ENCODE measurements at regions not wholly inside any gene's neighbourhood (a gene's known extent, or its start where the extent isn't known, plus 50 kb on each side); places are given as distances from the start of the nearest gene placed in this dataset.

DNA sequence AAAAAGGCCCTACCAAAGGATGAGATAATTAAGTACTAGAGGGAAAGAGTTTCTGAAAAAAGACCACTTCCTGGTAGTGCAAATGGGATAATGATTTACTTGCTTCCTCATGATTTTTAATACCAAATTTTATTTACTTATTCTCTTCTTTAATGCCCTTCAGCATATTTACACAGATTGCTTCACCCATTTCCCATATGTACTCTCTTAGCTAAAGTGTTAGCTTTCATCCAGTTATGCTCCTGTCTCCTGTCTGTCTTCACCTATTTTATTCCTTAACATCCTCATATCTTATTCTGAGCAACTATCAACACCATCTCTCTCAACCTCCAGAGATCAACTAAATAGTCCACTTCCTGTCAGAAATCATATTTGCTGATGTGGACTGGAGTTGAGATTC, 183.2 kb upstream of the HS3ST1 start:
- H2BK15ac ChIP-seq (ENCODE audit: low read depth, low read length): no peak overlapping the region
- no peak overlapping the region for H3K4me2 ChIP-seq (ENCODE audit: low read depth, low read length)
- no peaks in the 10 kb centered on the region for H4K20me1 ChIP-seq (ENCODE audit: insufficient read depth, low read length)
- intact Hi-C loops (cut with micrococcal nuclease) (no loop called here), in situ Hi-C loops (cut with MboI; ENCODE audit: low sequenced_read_pairs) (no loop called here), dilution Hi-C loops (cut with HindIII; ENCODE audit: low sequenced_read_pairs, unreplicated experiment) (no loop called here)
- H4K5ac ChIP-seq (ENCODE audit: low read depth, low read length): no peak overlapping the region
- no peaks in the 10 kb centered on the region for H3K36me3 ChIP-seq (ENCODE audit: control insufficient read depth, insufficient read depth, low read length)
- no TSS peak for BruUV-seq (replicated peaks)
- ChIA-PET POLR2A (ENCODE audit: unreplicated experiment) (no interaction called here), CTCF (interaction anchor here (1.1 kb wide), 1 partner anchor 12 kb away, joined by 3 read pairs; no protein-coding TSS in a partner anchor)
- H2BK20ac ChIP-seq (ENCODE audit: low read depth, low read length): no peak overlapping the region
- no peak overlapping the region for H4K91ac ChIP-seq (ENCODE audit: insufficient read depth, low read depth, low read length)
- ATAC-seq (ENCODE audit: low read depth) (no peak), DNase-seq (no peak)
- H3K79me1 ChIP-seq (ENCODE audit: low read depth in 1 of 2, low read length in 2 of 2): no peaks in the 10 kb centered on the region
- no peaks in the 10 kb centered on the region; the same call in 1 of the 2 replicates for H3K9me1 ChIP-seq (ENCODE audit: insufficient read depth, low read length)
- no peak overlapping the region for H2AFZ ChIP-seq (replicated peaks; ENCODE audit: low read length, poor library complexity)
- no peak overlapping the region for H2AK9ac ChIP-seq (replicated peaks; ENCODE audit: low read depth, low read length, poor library complexity)
- H3K56ac ChIP-seq (ENCODE audit: extremely low read depth, insufficient read depth, low read length): no peak overlapping the region
- H3K27ac ChIP-seq (ENCODE audit: insufficient read depth, low read length): no peak overlapping the region
- no peak overlapping the region for H2AK5ac ChIP-seq (ENCODE audit: low read depth, low read length)
- H3K23ac ChIP-seq (ENCODE audit: low read depth, low read length): no peak overlapping the region
- H3K18ac ChIP-seq (ENCODE audit: low read depth, low read length): no peak overlapping the region
- H3K4ac ChIP-seq (ENCODE audit: low read depth, low read length): no peak overlapping the region
- TF ChIP-seq POLR2A (IDR thresholded peaks at IDR 0.05; ENCODE audit: low read depth, low read length): no peak
- TF ChIP-seq, protein P1, sequence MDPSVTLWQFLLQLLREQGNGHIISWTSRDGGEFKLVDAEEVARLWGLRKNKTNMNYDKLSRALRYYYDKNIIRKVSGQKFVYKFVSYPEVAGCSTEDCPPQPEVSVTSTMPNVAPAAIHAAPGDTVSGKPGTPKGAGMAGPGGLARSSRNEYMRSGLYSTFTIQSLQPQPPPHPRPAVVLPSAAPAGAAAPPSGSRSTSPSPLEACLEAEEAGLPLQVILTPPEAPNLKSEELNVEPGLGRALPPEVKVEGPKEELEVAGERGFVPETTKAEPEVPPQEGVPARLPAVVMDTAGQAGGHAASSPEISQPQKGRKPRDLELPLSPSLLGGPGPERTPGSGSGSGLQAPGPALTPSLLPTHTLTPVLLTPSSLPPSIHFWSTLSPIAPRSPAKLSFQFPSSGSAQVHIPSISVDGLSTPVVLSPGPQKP (IDR thresholded peaks at IDR 0.05; ENCODE audit: borderline replicate concordance, low read depth, low read length): no peak
- TF ChIP-seq RAD21 (IDR thresholded peaks at IDR 0.05; ENCODE audit: low read length): no peak
- no peak for TF ChIP-seq MXI1 (IDR thresholded peaks at IDR 0.05; ENCODE audit: borderline replicate concordance, low read depth, low read length)
- TF ChIP-seq BHLHE40 (IDR thresholded peaks at IDR 0.05; ENCODE audit: low read depth, low read length): no peak
- no peak for TF ChIP-seq CEBPB (IDR thresholded peaks at IDR 0.05; ENCODE audit: low read depth, low read length)
- no peak for TF ChIP-seq MAZ (IDR thresholded peaks at IDR 0.05; ENCODE audit: borderline replicate concordance, low read depth, low read length)
- TF ChIP-seq SMC3 (IDR thresholded peaks at IDR 0.05; ENCODE audit: low read depth, low read length): no peak
- TF ChIP-seq MAFK (IDR thresholded peaks at IDR 0.05; ENCODE audit: low read depth, low read length): no peak
- no peak for TF ChIP-seq FOS (IDR thresholded peaks at IDR 0.05; ENCODE audit: low read depth, low read length)
- TF ChIP-seq USF2 (IDR thresholded peaks at IDR 0.05; ENCODE audit: low read depth, low read length): no peak
- no peak for TF ChIP-seq CHD1 (IDR thresholded peaks at IDR 0.05; ENCODE audit: low read depth, low read length)
- no peak for TF ChIP-seq RFX5 (IDR thresholded peaks at IDR 0.05; ENCODE audit: low read depth, low read length)
- no peak for TF ChIP-seq CTCF (conservative IDR thresholded peaks at IDR 0.05; ENCODE audit: low read depth, low read length)
- no peak for TF ChIP-seq NFE2L2 (IDR thresholded peaks at IDR 0.05; ENCODE audit: low read depth, low read length)
- TF ChIP-seq RCOR1 (IDR thresholded peaks at IDR 0.05; ENCODE audit: insufficient replicate concordance, low read length): no peak
- no peak overlapping the region for H4K8ac ChIP-seq (ENCODE audit: low read depth in 2 of 2, low read length in 2 of 2)
- H3K14ac ChIP-seq (replicated peaks; ENCODE audit: low read depth, low read length): no peak overlapping the region
- H3K9ac ChIP-seq (ENCODE audit: low read depth, low read length): no peak overlapping the region
- H3K4me3 ChIP-seq (ENCODE audit: insufficient read depth, low read depth, low read length): no peak overlapping the region
- peaks cover 1% of the 10 kb centered on the region; the same call in 1 of the 2 replicates for H3K4me1 ChIP-seq (ENCODE audit: control insufficient read depth, insufficient read depth, low read length)
- no peak overlapping the region for H2BK5ac ChIP-seq (ENCODE audit: low read depth, low read length, poor library complexity, severe bottlenecking)
- no peaks in the 10 kb centered on the region for H3K9me3 ChIP-seq (ENCODE audit: control insufficient read depth, insufficient read depth, low read length)
- no peak overlapping the region for H2BK120ac ChIP-seq (ENCODE audit: low read depth, low read length)
- no peaks in the 10 kb centered on the region for H3K27me3 ChIP-seq (ENCODE audit: control insufficient read depth, insufficient read depth, low read length)
